Stomach (tissue), 4 donors: ENCODE measurements at regions not wholly inside any gene's neighbourhood (a gene's known extent, or its start where the extent isn't known, plus 50 kb on each side); places are given as distances from the start of the nearest gene placed in this dataset.

Experiments
- EP300 ChIP-seq: sonication (generic); formaldehyde crosslinking; IDR thresholded peaks from one replicate; pipeline ENCODE4 v1.6.1; 2017; ENCODE audit warnings: antibody characterized with exemption
- POLR2A ChIP-seq, 4 donors: fragments of 450-650 bp; IDR thresholded peaks; one replicate each; pipeline ENCODE4 v1.6.1; 2016; ENCODE audit warnings: antibody characterized with exemption in 4 of 4, control low read depth in 2 of 4, mild to moderate bottlenecking in 1 of 4, moderate library complexity in 1 of 4
- TF ChIP-seq, protein P1 (sequence below), 7 experiments: fragments of 450-650 bp in 4 of 7; fragments of 200-600 bp in 3 of 7; sonication (generic) in 3 of 7; IDR thresholded peaks; one replicate each; pipeline ENCODE4 v1.5.1; 2016 to 2019; ENCODE audit warnings: antibody characterized with exemption in 7 of 7, control low read depth in 2 of 7, mild to moderate bottlenecking in 1 of 7

DNA sequence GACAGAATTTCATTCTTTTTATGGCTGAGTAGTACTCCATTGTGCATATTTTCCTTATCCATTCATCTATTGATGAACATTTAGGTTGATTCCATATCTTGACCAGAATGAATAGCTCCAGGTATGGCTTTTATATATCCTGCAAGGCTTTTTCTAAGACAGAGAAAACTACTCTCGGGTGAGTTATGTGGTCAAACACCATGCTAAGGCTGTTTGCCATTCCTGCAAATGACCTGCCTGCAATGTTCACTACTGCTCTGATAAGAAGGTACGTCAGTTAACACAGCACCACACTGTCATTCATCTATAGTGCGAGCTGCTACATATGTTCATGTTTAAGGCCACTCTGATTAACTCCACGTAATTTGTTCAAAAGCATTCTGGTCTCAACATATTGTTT is 256.8 kb upstream of the RGMB start:
- TF ChIP-seq, protein P1, sequence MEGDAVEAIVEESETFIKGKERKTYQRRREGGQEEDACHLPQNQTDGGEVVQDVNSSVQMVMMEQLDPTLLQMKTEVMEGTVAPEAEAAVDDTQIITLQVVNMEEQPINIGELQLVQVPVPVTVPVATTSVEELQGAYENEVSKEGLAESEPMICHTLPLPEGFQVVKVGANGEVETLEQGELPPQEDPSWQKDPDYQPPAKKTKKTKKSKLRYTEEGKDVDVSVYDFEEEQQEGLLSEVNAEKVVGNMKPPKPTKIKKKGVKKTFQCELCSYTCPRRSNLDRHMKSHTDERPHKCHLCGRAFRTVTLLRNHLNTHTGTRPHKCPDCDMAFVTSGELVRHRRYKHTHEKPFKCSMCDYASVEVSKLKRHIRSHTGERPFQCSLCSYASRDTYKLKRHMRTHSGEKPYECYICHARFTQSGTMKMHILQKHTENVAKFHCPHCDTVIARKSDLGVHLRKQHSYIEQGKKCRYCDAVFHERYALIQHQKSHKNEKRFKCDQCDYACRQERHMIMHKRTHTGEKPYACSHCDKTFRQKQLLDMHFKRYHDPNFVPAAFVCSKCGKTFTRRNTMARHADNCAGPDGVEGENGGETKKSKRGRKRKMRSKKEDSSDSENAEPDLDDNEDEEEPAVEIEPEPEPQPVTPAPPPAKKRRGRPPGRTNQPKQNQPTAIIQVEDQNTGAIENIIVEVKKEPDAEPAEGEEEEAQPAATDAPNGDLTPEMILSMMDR (IDR thresholded peaks at IDR 0.05), result no peak
- TF ChIP-seq POLR2A (IDR thresholded peaks at IDR 0.05) (no peak), EP300 (no peak)
